ENCODE measurements at regions not wholly inside any gene's neighbourhood (a gene's known extent, or its start where the extent isn't known, plus 50 kb on each side); places are given as distances from the start of the nearest gene placed in this dataset.

DNA sequence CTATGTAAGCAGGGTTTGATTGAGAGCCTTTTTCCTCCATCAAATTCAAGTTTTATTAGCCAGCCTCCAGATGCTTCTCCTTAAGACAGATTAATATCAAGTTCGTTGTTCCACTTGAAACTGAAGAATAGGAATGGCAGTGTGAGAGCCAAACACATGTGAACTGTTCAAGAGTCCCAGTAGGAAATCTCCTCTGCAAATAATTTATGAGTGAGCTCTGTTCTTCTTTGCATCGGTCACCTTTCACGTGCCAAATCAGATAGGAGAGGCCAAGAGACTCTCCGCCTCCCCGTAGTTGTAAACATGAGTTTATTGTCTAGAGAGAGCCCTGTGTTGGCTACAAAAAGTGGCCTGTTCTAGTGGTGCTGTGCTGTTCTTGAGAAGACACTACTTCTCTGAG lies 372.1 kb upstream of the NR2F2 start:
- DNase-seq = no peak

DNA sequence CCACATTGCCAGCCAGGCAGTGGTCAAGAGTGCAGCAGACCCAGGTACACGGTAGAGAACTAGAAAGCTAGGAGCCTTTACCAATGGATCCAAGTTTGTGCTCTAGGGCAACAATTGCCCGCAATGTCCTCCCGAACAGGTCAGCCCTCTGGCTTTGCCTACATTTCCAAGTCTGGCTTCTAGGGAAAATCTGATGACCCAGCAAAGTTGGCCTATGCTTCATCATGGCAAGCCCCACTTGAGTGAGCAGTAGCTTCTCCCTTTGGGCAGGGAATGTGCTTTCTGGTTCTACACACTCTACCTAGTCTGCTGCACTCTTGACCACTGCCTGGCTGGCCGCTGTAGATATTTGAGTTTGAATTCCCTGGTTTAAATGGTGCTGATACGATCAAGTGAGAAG lies 361.6 kb upstream of the NR2F2 start:
- no peak for DNase-seq

DNA sequence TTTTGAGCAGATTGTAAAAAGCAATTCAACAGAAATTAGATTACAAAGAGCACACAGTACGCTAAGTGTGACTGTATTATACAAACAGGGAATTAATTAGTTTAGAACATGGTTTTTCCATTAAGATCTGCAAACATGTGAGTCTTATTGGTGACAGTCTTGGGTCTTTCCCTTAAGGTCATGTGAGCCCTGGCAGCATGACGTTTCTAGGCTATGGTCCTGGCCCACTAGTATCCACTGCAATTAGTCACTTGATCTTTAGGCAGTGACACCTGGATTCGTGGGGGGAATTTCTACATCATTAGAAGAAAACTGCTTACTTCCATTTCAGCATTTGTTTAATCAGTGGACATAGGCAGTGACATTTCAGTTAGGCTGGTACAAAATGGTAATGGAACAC lies 360.2 kb upstream of the NR2F2 start:
- DNase-seq = no peak

DNA sequence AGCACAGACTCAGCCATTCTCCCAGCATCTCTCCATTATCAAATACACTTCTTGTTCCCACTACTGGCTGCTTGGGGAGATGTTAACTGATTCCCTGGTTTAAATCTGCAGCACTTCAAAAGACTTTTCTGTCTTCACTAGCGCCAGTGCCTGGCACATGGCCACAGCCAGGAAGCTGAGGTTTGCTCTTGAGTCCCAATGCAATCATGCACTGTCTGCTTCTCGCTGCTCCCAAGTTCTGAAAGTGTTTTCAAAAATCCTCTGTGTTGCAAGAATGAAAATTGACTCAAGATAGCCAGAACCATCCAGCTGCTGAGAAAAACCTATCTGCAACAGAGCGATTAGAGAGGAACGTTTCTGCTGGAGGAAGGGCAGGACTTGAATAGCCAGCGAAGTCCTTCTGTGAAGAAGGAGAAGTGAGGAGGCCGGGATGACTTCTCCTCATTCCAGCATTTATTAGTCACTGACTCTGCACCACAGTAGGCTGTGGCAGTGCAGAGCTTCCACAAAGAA lies 358.4 kb upstream of the NR2F2 start:
- DNase-seq = peak; percentile 83

DNA sequence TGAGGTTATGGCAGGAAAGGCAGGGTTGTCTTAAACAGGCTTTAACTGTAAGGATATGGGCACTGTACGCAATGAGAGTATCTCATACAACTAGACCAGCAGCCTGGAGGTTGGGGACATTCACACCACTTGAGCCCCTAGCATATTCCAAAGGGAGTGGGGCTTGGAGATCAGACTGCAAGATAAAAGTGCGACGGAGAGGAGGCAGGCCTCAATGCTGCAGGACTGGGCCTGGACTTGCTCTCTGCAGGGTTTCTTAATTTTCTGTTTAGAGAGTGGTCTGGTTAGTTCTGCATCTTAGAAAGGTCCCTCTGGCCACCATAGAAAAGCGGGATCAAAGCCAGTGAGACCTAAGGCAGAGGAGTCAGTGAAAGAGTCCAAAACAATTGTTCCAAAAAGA lies 357.7 kb upstream of the NR2F2 start:
- DNase-seq = no peak

DNA sequence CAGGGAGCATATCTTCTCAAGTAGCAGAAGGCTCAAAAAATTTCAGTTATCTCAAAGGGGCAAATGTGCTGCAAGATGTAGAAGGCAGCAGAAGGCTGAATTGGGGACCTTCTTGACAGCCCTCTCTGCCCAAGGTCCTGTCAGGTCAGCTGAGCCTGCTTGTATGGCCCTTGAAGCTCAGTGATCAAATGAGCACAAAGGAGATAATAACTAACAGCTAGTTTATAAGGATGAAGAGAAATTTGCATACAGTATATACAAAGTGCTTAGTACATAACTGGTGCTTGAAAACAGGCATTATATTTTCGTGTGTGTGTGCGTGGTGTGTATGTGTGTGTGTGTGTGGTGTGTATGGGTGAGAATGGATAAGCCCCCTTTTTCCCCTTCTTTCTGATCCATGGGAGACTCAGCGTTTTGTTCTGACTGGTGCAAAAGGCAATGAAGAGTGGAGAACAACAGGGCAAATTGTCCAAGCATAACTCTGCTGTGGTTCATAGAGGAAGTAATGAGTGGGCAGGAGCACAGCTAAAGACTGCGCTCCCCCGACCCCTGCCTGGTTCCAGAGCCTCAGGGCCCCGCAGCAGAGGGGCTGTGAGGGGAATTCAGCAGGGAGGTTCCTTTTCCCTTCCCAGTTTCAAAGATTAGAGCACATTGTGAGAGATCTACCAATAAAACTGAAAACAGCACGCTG lies 356.8 kb upstream of the NR2F2 start:
- DNase-seq = no peak

DNA sequence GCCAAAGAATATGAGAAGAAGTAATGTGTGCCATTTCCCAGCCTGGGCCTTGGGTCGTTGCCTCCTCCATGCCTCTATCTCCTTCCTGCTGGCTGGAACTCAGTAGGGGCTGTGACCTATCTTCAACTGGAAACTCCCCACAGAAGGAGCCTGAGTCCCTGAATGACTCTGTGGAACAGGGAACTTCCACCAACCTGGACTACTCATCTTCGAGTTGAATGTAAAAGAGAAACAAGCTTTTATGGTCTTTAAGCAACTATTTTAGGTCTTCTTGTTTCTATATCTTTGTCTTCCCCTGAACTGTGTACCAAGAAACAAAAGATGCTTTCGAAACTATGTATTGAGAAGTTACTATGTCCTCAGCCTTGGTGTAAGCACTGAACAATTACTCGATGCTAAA lies 355.3 kb upstream of the NR2F2 start:
- no peak for DNase-seq

DNA sequence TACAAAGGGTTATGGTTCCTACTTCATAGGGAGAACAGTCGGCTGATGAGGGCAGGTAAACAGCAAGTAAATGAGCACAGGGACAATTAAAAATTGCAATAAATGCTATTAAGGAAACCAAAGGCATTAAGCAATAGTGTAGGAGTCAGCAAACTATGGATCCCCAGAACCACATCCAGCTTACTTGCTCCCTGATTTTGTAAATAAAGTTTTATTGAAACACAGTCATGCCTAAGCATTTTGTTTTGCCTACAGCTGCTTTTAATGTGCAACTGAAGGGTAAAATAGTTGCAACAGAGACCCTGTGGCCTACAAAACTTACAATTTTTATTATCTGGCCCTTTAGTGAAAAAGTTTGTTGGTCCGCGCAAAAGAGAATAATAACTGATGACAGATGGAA lies 351.2 kb upstream of the NR2F2 start:
- no peak for DNase-seq

DNA sequence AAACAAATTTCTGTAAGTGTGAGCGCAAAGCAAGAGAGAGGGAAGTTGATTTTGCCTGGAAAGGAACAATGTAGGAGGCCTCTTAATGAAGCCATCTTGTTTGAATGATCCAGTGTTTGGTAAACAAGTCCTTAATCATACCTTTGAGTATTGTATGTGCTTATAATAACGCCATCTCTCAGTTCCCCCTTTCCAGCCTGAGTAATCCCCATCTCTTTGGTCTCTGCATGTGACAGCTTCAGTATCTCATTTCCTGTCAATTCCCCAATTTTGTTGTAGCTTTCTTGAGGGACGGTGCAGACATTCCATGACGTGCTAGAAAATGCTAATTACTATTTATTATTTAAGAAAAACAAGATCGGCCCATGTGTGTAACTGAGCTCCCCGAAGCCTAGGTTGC lies 349.3 kb upstream of the NR2F2 start:
- no peak for DNase-seq

DNA sequence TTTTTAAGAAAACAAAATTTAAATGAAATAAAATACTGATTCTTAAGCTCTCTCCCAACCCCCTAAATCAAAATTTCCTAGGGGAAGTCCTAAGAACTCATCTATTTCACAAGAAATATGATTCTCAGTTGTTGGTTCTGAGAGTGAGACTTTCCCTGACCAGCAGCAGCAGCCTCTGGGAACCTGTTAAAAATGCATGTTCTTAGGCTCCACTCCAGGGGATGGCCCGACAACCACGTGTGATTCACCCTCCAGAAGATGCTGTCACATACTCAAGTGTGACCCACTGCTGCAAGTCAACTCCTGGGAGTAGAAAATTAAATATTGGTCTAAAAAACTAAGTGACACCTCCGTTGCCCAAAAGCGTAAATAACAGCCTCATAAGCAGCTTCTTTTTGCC lies 343.2 kb upstream of the NR2F2 start:
- no peak for DNase-seq

DNA sequence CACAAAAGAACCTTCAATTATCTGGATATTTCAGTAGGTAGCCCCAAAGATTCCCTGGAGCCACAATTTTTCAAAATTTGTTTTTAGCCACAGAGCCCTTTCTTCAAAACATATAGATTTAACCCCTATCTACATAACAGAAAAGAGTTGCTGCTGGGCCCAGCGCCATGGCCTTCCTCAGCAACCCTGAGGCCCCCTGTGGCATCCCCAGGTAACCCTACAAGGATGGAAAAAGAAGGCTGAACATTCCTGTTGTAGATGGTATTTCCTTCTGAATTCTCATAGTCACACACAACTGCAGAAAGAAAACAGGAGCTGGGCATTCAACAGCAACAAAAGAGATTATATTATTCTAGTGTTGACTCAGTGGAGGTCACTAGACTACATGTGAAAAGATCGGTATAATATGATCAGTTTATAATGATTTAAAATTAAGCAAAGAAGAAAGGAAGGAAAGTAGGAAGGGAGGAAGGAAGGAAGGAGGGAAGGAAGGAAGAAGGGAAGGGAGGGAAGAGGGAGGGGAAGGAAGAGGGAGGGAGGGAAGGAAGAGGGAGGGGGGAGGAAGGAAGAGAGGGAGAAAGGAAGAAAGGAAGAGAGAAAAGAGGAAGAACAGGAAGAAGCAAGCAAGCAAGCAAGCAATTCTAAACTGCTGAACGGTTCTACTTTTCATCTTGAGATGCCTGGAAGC lies 342.5 kb upstream of the NR2F2 start:
- no peak for DNase-seq

DNA sequence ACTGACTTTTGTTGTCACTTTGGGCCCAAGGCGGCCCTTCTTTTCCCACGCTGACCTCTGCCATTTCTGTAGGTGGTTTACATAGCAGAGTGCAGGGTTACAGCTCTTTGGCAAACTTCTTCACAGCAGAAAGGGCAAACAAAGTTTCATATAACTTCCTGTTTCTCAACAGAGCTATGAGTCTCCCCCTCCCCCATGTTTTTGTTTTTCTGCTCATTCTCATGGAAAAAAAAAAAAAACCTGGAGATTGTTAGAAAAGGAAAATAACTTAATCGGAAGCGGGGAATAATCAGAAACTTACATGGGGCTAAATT lies 342.0 kb upstream of the NR2F2 start:
- DNase-seq = no peak

DNA sequence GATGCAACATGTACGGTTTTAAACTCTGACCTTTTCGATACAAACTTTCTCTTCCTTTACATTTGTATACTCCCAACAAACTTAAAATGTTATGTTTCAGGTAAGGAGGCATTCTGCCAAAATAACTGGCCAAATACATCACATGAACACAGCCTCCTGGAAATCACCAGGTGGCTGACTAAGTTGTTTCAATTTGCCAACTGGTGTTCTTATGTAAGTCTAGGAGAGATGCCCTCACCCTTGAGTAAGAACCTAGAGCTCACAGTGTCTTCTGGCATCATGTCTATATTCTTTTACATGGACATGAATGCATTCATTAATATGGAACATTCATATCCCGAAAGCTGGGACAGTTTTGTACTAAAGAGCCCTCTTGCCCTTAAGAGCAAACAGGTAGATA lies 341.1 kb upstream of the NR2F2 start:
- DNase-seq = no peak

DNA sequence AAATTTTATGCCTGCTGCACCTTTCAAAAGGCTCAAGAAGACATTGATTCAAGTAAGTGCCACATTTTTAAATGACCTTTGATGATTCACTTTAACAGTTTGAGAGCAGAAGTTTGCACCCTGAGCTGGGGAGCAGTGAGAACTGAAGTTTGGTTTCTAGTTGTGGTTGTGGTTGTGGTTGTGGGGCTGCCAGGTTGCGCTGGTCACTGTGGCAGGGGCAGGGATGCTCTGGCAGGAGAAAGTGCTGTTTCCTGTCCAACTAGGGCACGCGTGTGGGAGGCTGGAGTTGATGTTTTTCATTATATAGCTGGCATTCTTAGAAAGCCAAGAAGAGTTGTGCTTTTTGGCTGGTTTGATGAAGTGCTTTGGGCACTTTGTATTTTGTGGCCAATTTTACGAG lies 339.7 kb upstream of the NR2F2 start:
- no peak for DNase-seq

DNA sequence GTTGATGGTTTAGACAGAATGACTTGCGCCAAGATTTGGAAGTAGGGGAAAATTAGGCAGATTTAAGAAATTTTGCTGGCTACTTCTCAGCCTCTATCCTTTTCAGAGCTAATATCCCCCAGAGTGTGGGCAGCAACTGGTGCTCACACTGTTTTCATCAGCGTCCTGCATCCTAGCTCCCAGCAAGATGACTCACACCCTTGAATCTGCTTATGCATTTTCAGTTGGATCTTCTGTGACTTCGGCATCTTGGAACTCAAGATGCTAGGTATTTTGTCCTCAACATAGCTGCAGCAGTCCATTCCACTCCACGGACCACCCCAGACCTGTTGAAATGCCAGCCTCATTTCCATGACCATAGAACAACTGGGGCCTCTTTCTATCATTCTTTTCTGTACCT lies 336.1 kb upstream of the NR2F2 start:
- DNase-seq = peak; percentile 71

DNA sequence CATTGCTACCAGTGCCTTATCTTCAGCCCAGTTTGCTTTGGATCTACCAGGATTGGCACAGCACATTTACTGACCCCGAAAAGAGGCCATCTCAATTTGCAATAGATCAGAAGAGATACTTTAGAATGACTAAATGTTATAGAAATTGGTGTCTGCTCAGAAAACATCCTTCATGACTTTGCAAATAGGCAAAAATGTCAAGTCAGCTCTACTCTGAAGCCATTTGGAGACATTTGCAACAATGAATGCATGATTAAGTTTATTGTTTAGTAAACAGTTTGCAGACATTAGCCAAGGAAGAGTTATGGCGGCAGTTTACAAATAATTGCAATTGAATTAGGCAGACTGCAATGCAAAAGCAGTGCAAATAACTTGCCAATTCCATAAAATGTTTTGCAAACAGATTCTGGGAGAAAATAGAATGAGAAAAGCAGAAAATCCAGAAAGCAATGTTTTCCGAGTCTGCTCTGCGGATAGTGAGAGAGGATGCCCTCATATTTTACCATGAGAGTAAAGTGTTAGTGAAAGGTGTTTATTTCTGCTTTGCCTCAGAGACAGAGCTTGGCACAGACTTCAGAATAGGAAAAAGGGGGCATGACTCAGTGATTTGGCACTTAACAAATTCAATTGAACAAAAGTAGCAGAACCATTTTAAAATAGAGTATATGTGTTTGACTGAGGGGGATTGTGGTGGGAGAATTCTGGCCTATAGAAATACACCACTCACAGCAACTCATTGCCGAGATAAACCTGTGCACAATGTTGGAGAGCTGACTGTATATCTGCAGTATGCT lies 334.9 kb upstream of the NR2F2 start:
- DNase-seq = peak; percentile 36

DNA sequence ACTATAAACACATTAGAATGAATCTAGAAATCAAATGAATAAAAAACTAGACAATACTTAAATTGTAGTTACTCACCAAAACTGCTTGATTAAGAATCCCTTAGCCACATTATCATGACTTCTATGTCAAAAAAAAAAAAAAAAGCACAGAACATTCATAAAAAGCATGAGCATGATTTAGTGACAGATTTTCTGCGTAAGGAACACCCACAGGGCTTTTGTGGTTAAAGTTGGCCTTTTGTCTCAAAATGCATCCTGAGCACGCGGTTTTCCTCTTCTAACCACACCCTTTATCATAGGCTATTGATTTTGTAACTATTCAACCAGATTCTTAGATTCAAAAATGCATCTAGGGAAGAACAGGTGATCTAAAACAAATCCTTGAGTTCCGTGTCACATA lies 334.0 kb upstream of the NR2F2 start:
- DNase-seq = peak; percentile 47

DNA sequence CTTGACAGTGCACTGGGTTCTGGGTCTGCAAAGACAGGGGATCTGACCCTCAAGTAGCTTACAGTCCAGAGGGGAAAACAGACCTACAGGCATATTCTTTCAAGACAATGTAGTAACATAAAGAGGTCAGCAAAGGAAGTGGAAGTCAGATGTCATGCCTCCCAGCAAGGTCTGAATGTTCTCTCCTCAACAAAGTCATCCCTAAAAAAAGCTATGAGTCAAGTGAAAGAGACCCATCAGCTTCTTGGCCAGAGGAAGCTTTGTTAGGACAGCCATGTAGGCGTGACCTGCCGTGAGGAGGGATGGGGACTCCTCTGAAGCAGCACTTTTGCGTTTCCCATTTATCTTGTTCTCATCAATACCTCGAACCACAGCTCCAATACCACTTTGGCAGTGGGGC lies 331.6 kb upstream of the NR2F2 start:
- DNase-seq = no peak

DNA sequence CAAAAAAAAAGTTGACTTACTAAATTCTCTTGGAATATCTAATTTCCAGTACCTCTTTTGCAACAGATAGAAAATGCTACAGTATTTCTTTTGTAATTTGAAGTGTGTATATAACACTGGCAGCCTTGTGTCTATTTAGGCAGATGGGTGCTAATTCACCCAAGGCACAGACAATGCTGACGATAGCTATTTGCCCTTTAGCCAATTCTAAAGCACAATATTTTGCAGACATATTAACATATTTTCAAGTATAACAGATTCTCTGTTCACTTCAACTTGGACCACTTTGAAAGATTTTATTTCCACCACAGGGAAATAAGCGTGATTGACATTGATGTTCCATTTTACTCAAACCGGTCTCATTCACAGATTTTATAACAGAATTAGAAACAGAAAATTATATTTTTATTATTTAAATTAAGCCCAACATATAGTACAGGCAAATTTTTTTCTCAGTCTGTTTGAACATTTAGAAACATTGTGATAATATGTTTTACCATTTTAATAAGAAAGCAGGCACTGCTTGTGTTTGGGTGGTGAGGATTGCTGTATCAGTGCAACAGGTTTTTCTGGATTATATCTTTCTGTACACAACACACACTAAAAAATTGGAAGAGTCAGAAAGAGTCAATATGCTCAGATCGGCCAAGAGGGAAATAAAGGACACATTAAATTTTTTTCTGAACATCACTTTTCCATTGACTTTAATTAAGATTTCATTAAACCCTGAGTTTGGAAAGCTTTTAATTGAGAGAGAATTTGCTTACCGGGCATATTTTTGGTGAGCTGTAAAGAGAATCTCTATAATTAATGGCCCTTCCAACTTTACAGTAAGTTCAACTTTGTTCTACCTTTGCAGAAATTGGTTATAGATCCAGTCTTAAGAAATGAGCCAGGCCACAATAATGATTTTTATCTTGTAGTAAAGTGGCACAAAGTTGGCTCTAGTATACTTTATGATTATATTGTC lies 327.3 kb upstream of the NR2F2 start:
- no peak for DNase-seq

DNA sequence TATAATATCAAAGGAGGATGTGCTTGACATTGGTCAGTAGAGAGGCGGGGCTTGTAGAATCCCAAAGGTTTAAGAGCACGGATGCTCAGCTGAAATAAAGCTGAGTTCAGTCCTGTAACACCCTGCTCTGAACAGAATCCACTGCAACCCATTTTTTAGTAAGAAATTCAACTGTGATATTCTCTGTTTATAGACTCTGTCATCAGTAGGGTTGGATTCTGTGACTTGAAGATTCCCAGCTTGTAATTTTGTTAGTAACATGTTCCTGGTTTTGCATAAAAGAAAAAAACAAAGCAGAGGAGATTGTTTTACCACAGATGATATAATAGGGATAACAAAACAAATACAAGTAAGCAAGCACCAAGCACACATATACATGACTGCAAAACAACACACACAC lies 324.6 kb upstream of the NR2F2 start:
- no peak for DNase-seq

DNA sequence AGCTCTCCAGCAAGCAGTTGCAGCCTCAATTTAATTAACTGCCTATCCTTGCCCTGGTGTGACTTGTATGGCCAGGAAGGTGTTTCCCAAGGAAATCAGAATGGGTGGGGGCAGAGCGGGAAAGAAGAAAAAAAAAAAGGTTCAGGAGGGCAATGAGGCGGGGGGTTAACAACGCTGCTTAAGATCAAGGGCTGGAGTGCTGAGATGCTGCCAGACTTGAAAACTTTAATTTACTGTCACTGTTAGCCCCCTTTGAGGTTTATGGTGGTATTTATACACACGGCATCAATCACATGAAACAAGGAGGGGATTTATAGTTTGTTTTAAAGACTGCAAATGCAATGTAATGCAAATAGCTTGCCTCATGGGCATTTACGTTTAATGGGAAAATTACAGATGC lies 319.4 kb upstream of the NR2F2 start:
- no peak for DNase-seq

DNA sequence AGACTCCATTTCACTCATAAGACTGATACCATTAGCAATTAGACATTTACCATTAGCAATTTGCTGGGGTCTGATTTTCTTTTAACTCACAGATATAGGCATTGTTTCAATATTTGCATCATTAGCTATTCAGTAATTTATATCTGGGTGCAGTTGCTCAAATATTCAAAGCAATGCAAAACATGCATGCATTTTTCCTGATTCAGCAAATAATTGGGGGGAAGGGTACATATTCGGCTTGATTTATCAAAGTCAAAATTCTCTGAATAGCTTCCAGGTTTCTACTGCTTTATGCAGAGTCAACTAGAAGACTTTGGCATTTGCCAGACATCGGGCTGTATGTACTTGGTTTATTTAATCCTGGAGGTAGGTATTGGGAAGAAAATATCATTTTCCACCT lies 315.6 kb upstream of the NR2F2 start:
- no peak for DNase-seq

DNA sequence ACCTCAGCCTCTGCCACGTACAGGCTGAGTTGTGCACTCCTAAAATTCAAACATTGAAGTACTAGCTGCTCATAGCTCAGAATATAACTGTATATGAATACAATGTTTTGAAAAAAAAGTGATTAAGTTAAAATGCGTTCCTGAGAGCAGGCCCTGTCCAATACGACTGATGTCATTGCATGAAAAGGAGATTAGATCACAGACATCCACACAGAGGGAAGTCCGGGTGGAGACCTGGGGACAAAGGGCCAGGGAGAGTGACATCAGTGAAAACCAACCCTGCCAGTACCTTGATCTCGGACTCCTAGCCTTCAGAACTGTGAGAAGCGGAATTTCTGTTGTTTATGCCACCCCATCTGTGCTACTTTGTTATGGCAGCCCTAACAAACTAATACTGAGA lies 311.4 kb upstream of the NR2F2 start:
- no peak for DNase-seq
